ENCODE measurements at regions not wholly inside any gene's neighbourhood (a gene's known extent, or its start where the extent isn't known, plus 50 kb on each side); places are given as distances from the start of the nearest gene placed in this dataset.

DNA sequence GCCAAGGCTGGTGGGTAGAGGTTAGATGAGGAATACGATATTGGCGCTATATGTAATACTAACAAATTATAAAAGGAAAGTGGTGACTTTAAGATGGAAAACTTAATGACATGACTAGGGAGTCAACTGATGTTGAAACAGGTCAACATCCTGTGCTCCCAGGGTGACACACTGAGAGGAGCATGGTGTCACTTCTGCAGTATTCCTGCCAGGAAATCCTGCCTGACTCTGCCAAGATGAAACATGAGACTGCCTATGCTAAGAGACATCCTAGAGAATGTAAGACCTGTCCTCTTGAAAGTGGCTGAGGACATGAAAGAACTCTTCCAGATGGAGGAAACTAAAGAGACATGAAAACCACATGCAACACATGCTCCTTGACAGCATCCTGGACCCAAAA is 65.0 kb upstream of the KCND3 start:
- TF ChIP-seq MYC (IDR thresholded peaks at IDR 0.05; ENCODE audit: low read depth, low read length) (no peak), POLR2A (IDR thresholded peaks at IDR 0.05; ENCODE audit: extremely low read depth, insufficient read length) (no peak)
- TF ChIP-seq, protein P1, sequence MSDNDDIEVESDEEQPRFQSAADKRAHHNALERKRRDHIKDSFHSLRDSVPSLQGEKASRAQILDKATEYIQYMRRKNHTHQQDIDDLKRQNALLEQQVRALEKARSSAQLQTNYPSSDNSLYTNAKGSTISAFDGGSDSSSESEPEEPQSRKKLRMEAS (IDR thresholded peaks at IDR 0.05; ENCODE audit: low read depth, low read length) = no peak
- TF ChIP-seq, protein P2, sequence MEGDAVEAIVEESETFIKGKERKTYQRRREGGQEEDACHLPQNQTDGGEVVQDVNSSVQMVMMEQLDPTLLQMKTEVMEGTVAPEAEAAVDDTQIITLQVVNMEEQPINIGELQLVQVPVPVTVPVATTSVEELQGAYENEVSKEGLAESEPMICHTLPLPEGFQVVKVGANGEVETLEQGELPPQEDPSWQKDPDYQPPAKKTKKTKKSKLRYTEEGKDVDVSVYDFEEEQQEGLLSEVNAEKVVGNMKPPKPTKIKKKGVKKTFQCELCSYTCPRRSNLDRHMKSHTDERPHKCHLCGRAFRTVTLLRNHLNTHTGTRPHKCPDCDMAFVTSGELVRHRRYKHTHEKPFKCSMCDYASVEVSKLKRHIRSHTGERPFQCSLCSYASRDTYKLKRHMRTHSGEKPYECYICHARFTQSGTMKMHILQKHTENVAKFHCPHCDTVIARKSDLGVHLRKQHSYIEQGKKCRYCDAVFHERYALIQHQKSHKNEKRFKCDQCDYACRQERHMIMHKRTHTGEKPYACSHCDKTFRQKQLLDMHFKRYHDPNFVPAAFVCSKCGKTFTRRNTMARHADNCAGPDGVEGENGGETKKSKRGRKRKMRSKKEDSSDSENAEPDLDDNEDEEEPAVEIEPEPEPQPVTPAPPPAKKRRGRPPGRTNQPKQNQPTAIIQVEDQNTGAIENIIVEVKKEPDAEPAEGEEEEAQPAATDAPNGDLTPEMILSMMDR (IDR thresholded peaks at IDR 0.05; ENCODE audit: low read depth, low read length) = no peak
- no peak for DNase-seq (ENCODE audit: low read depth)
- H3K4me3 ChIP-seq (ENCODE audit: low read depth, low read length) = no peak overlapping the region

DNA sequence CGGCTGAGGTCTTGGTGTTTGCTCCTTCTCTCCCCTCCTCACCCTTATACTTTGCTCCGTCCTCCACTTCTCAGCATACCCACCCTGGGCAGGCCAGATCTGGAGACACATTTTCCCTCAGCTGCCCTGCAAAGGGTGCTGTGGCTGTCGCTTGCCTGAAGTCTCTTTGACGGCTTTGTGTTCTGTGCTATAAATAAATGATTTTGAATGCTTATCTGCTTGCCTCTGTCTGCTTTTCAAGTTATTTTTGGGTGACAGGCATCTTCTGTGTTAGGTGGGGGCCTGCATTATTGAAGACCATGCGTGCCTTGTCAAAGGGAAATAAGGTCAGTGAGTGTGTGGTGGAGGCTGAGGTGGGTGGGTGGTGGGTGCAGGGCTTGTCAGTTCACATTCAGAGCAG is 66.9 kb upstream of the KCND3 start:
- no peak for DNase-seq (ENCODE audit: low read depth)
- no peak for TF ChIP-seq MYC (IDR thresholded peaks at IDR 0.05; ENCODE audit: low read depth, low read length)
- TF ChIP-seq, protein P1 (IDR thresholded peaks at IDR 0.05; ENCODE audit: low read depth, low read length) = no peak
- TF ChIP-seq, protein P2 (IDR thresholded peaks at IDR 0.05; ENCODE audit: low read depth, low read length) = no peak
- no peak for TF ChIP-seq POLR2A (IDR thresholded peaks at IDR 0.05; ENCODE audit: extremely low read depth, insufficient read length)
- H3K4me3 ChIP-seq (ENCODE audit: low read depth, low read length) = no peak overlapping the region

DNA sequence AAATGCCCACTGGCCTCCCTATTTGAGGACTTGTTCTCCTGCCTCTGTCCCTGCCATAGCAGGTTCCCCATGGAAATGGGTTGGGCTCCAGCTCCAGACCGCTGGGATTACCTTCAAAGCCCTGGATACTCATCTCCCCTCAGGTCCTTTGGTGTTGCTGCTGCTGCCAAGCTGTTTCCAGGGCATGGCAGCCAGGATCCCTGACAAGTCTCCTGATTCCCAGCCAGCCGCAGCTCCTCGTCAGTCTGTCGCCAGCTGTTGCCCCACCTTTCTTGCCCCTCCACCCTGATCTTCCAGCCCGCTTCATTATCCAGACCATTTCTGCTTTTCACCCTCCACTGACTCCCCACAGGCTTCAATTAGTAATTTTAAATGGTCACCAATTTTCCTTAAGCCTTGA is 68.3 kb upstream of the KCND3 start:
- no peak overlapping the region for H3K4me3 ChIP-seq (ENCODE audit: low read depth, low read length)
- TF ChIP-seq, protein P1 (IDR thresholded peaks at IDR 0.05; ENCODE audit: low read depth, low read length) = no peak
- TF ChIP-seq MYC (IDR thresholded peaks at IDR 0.05; ENCODE audit: low read depth, low read length) = no peak
- TF ChIP-seq, protein P2 (IDR thresholded peaks at IDR 0.05; ENCODE audit: low read depth, low read length) = no peak
- no peak for TF ChIP-seq POLR2A (IDR thresholded peaks at IDR 0.05; ENCODE audit: extremely low read depth, insufficient read length)
- DNase-seq (ENCODE audit: low read depth) = no peak

DNA sequence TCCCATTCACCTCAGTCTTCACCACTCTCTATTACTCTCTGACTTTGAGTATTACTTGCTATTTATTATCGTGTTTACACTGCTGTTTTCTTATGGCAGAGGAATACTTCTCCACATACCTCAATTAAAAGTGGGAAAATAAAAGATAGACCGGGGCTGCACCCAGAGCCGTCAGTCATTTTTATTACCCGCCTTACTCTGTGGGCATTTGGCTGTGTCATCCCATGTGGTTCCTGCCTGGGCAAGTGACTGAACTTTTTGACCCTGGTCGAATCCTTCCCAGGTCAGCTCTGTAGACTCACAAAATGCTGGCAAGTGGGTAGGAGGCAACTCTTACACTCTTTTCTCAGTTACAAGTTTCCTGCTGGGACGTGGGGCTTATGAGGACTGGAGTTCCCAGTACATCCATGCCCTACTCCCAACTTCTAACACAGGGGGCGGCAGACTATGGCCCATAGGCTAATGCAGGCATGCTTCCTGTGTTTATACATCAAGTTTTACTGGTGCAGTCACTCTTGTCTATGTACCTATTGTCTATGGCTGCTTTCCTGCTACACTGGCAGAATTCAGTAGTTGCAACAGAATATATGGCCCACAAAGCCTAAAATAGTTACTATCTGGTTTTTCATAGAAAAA is 69.5 kb upstream of the KCND3 start:
- no peak for TF ChIP-seq POLR2A (IDR thresholded peaks at IDR 0.05; ENCODE audit: extremely low read depth, insufficient read length)
- no peak for TF ChIP-seq MYC (IDR thresholded peaks at IDR 0.05; ENCODE audit: low read depth, low read length)
- TF ChIP-seq, protein P1 (IDR thresholded peaks at IDR 0.05; ENCODE audit: low read depth, low read length) = no peak
- TF ChIP-seq, protein P2 (IDR thresholded peaks at IDR 0.05; ENCODE audit: low read depth, low read length) = no peak
- DNase-seq (ENCODE audit: low read depth) = no peak
- H3K4me3 ChIP-seq (ENCODE audit: low read depth, low read length) = no peak overlapping the region

DNA sequence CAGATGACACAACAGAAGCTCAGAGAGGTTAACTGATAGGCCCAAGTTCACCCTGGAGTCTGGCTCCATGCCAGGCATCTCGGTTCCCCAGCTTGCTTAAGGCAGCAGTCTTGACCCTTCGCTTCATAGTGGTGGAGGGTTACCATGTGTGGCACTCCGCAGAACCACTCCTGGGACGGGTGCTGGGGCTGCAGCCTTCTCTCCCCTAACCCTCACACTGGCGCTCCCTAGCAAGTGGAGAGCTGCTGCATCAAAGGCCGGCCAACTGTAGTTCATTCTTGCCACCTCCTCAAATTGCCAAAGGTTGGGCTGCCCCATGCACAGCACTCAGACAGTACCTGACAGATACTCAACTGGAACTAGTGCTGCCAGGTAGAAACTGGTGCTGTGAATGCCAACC is 70.2 kb upstream of the KCND3 start:
- no peak overlapping the region for H3K4me3 ChIP-seq (ENCODE audit: low read depth, low read length)
- TF ChIP-seq POLR2A (IDR thresholded peaks at IDR 0.05; ENCODE audit: extremely low read depth, insufficient read length) (no peak), MYC (IDR thresholded peaks at IDR 0.05; ENCODE audit: low read depth, low read length) (no peak)
- TF ChIP-seq, protein P2 (IDR thresholded peaks at IDR 0.05; ENCODE audit: low read depth, low read length) = no peak
- TF ChIP-seq, protein P1 (IDR thresholded peaks at IDR 0.05; ENCODE audit: low read depth, low read length) = no peak
- DNase-seq (ENCODE audit: low read depth) = no peak
